GM12891 (cell line): ENCODE measurements at regions not wholly inside any gene's neighbourhood (a gene's known extent, or its start where the extent isn't known, plus 50 kb on each side); places are given as distances from the start of the nearest gene placed in this dataset.

ENCODE experiments used
- POLR2A ChIP-seq: IDR thresholded peaks from 2 replicates; pipeline ENCODE4 v1.6.1; 2011; ENCODE audit warnings: low read depth, low read length, control low read depth
- POLR2AphosphoS5 ChIP-seq: IDR thresholded peaks from 2 replicates; pipeline ENCODE4 v1.6.1; 2011; ENCODE audit warnings: low read depth, low read length, control low read depth

DNA sequence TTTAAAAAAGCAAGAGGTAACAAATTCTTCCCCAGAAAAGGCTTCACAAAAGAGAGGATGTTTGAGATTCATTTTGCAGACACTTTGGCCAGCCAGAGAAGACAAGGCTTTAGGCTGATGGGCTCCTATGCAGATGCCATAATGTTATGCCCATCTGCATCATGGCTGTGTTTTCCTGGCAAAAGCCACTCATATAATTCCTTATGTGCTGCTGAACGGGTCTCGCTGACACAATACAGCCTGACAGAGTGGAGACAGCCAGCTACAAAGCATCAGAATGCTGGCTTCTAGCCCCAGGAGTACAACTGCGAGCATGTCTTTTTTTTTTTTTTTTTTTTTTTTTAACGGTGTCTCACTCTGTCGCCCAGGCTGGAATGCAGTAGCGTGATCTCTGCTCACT, 1157.4 kb upstream of the AUTS2 start:
- TF ChIP-seq POLR2A (no peak), POLR2AphosphoS5 (no peak)
